WERI-Rb-1 (cell line): ENCODE measurements at regions not wholly inside any gene's neighbourhood (a gene's known extent, or its start where the extent isn't known, plus 50 kb on each side); places are given as distances from the start of the nearest gene placed in this dataset.

Experiments used
- DNase-seq: peaks from one replicate; pipeline ENCODE4 v3.0.0-alpha.2; 2020
- H3K27ac ChIP-seq: fragments of 250-450 bp; sonication (Bioruptor Pico); 2 replicates; pipeline ENCODE4 v1.5.1; 2020; ENCODE audit warnings: mild to moderate bottlenecking, moderate library complexity
- H3K27me3 ChIP-seq: fragments of 250-450 bp; sonication (Bioruptor Pico); 2 replicates; pipeline ENCODE4 v1.5.1; 2021; ENCODE audit warnings: mild to moderate bottlenecking, low read depth, moderate library complexity; ENCODE audit not compliant: insufficient read depth, severe bottlenecking
- H3K36me3 ChIP-seq: fragments of 250-450 bp; sonication (Bioruptor Pico); 2 replicates; pipeline ENCODE4 v1.5.1; 2020; ENCODE audit warnings: mild to moderate bottlenecking, moderate library complexity
- H3K4me3 ChIP-seq: 2 replicates; pipeline ENCODE4 v1.5.1; 2011; ENCODE audit warnings: low read depth, mild to moderate bottlenecking, control low read depth, low read length
- H3K9me3 ChIP-seq: fragments of 250-450 bp; sonication (Bioruptor Pico); 2 replicates; pipeline ENCODE4 v1.5.1; 2021; ENCODE audit warnings: mild to moderate bottlenecking, moderate library complexity; ENCODE audit not compliant: severe bottlenecking
- TF ChIP-seq, protein P1 (sequence below): IDR thresholded peaks from 2 replicates; pipeline ENCODE4 v1.5.1; 2011; ENCODE audit warnings: low read depth, mild to moderate bottlenecking, control low read depth, inconsistent platforms, low read length

DNA sequence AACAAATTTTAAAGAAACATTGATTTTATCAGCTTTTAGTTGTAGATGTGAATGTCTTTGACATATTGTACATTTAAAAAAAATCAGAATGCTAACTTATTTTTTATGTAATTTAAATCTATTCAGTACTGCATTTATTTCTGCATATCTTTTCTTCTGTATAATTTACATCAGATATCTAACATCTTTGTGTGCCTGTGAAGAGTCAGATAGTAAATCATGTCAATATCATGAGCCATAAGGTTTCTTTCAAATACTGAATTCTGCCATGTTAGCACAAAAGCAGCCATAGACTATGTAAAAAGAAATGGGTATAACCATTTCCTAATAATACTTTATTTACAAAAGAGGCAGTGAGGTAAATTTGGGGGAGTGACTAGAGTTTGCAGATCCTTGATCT, 1829.2 kb downstream of the NCAM2 start:
- no peak overlapping the region for H3K4me3 ChIP-seq

DNA sequence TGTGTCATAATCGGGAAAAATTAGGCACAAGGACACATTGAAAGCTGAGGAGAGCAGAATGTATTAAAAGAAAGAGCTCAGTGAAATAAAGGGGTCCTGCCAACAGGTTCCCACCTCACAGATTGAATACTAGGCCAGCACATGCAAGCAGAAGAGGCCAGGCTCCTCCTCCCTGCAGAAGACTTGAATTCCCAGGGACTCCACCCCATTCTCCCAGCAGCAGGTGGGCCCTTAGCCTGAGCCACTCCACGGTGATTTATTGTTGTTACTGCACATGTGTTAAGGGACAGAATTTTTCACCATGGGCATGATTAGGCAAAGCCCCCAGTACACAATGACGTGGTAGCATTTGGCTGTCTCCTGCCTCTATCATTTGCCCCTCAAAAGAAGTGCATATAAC, 1844.7 kb downstream of the NCAM2 start:
- H3K36me3 ChIP-seq: no peaks in the 10 kb centered on the region
- no peak overlapping the region for H3K4me3 ChIP-seq
- peaks cover 2% of the 10 kb centered on the region for H3K9me3 ChIP-seq
- no peak overlapping the region for H3K27ac ChIP-seq
- TF ChIP-seq, protein P1, sequence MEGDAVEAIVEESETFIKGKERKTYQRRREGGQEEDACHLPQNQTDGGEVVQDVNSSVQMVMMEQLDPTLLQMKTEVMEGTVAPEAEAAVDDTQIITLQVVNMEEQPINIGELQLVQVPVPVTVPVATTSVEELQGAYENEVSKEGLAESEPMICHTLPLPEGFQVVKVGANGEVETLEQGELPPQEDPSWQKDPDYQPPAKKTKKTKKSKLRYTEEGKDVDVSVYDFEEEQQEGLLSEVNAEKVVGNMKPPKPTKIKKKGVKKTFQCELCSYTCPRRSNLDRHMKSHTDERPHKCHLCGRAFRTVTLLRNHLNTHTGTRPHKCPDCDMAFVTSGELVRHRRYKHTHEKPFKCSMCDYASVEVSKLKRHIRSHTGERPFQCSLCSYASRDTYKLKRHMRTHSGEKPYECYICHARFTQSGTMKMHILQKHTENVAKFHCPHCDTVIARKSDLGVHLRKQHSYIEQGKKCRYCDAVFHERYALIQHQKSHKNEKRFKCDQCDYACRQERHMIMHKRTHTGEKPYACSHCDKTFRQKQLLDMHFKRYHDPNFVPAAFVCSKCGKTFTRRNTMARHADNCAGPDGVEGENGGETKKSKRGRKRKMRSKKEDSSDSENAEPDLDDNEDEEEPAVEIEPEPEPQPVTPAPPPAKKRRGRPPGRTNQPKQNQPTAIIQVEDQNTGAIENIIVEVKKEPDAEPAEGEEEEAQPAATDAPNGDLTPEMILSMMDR: no peak
- DNase-seq: no peak
- H3K27me3 ChIP-seq: no peaks in the 10 kb centered on the region

More for the DNA sequence above, 1829.2 kb downstream of the NCAM2 start:
- no peaks in the 10 kb centered on the region for H3K27me3 ChIP-seq
- H3K9me3 ChIP-seq: no peaks in the 10 kb centered on the region
- no peak overlapping the region for H3K27ac ChIP-seq
- TF ChIP-seq, protein P1: no peak
- no peak for DNase-seq
- no peaks in the 10 kb centered on the region for H3K36me3 ChIP-seq

GRCh38 chr21:22855581-22855980, 1857.4 kb downstream of the NCAM2 start:
- H3K9me3 ChIP-seq: no peaks in the 10 kb centered on the region
- DNase-seq: no peak
- no peak overlapping the region for H3K27ac ChIP-seq
- TF ChIP-seq, protein P1: no peak
- no peaks in the 10 kb centered on the region for H3K27me3 ChIP-seq
- H3K4me3 ChIP-seq: no peak overlapping the region
- H3K36me3 ChIP-seq: no peaks in the 10 kb centered on the region

DNA sequence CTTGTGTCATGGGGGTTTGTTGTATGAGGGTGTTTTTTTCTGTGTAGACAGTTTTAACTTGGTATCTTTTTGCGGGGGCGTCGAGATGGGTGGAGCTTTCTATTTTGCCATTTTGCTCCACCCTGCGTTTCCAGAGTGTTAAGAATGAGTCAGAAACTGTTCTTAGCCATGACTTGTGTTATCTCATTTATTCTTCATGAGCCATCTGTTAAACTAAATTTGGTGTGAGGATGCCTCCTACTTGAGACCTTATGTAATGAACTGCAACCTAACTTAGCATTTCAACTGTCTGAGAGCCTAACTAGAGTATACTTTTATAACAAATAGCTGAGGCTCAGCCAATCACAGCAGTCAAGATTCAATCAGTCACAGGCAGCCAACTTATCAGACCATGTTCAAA, 1873.5 kb downstream of the NCAM2 start:
- DNase-seq: no peak
- H3K27ac ChIP-seq: no peak overlapping the region
- H3K9me3 ChIP-seq: no peaks in the 10 kb centered on the region
- H3K27me3 ChIP-seq: no peaks in the 10 kb centered on the region
- no peaks in the 10 kb centered on the region for H3K36me3 ChIP-seq
- H3K4me3 ChIP-seq: no peak overlapping the region
- TF ChIP-seq, protein P1: no peak

- TF ChIP-seq, protein P1: no peak
- H3K27me3 ChIP-seq: no peaks in the 10 kb centered on the region
Measured at GRCh38 chr21:22880573-22880972, 1882.4 kb downstream of the NCAM2 start.

GRCh38 chr21:22881131-22881530, 1882.9 kb downstream of the NCAM2 start:
- Histone ChIP-seq H3K9me3 (no peaks in the 10 kb centered on the region), H3K27ac (no peak overlapping the region)

More at GRCh38 chr21:22880573-22880972, 1882.4 kb downstream of the NCAM2 start:
- no peaks in the 10 kb centered on the region for H3K9me3 ChIP-seq
- no peak overlapping the region for H3K27ac ChIP-seq
- H3K36me3 ChIP-seq: no peaks in the 10 kb centered on the region
- DNase-seq: no peak
- no peak overlapping the region for H3K4me3 ChIP-seq

More at GRCh38 chr21:22881131-22881530, 1882.9 kb downstream of the NCAM2 start:
- TF ChIP-seq, protein P1: no peak
- no peaks in the 10 kb centered on the region for H3K27me3 ChIP-seq
- no peak overlapping the region for H3K4me3 ChIP-seq
- no peak for DNase-seq
- no peaks in the 10 kb centered on the region for H3K36me3 ChIP-seq
